CD1c-positive myeloid dendritic cell (primary cell): ENCODE measurements at regions not wholly inside any gene's neighbourhood (a gene's known extent, or its start where the extent isn't known, plus 50 kb on each side); places are given as distances from the start of the nearest gene placed in this dataset.
A peak's percentile ranks its signal among the peaks of the same experiment; 100 is the strongest.
"Not testable (repeated sequence)": the region's sequence is repeated elsewhere in the genome, so short reads cannot be mapped to it uniquely, and the experiment has no call there.

Source experiments
- DNase-seq: peaks from one replicate; pipeline ENCODE4 v3.0.0-alpha.2; 2016; ENCODE audit errors: extremely low spot score

- DNase-seq = no peak
Observed at GRCh38 chr15:62320259-62320658, 155.2 kb upstream of the C2CD4B start.

- no peak for DNase-seq
Observed at GRCh38 chr15:62323353-62323890, 158.3 kb upstream of the C2CD4B start.

GRCh38 chr15:62324382-62324781, 159.3 kb upstream of the C2CD4B start:
- DNase-seq = no peak

GRCh38 chr15:62325597-62325996, 160.5 kb upstream of the C2CD4B start:
- DNase-seq = no peak

GRCh38 chr15:62326460-62327011, 161.5 kb upstream of the C2CD4B start:
- DNase-seq = no peak

- DNase-seq = no peak
Observed at GRCh38 chr15:62327406-62327805, 162.3 kb upstream of the C2CD4B start.

- DNase-seq = not testable (repeated sequence)
Observed at GRCh38 chr15:62332472-62332871, 167.4 kb upstream of the C2CD4B start.

GRCh38 chr15:62334536-62334935, 169.5 kb upstream of the C2CD4B start:
- DNase-seq = peak; percentile 11

GRCh38 chr15:62337934-62338333, 172.8 kb upstream of the C2CD4B start:
- no peak for DNase-seq

- no peak for DNase-seq
Observed at GRCh38 chr15:62338497-62338896, 173.4 kb upstream of the C2CD4B start.

- no peak for DNase-seq
Observed at GRCh38 chr15:62342959-62343358, 177.9 kb upstream of the C2CD4B start.

GRCh38 chr15:62343397-62343796, 178.3 kb upstream of the C2CD4B start:
- DNase-seq = no peak

GRCh38 chr15:62344806-62345539, 179.9 kb upstream of the C2CD4B start:
- DNase-seq = peak; percentile 56

GRCh38 chr15:62346168-62346567, 181.1 kb upstream of the C2CD4B start:
- DNase-seq = no peak

- DNase-seq = peak; percentile 32
Observed at GRCh38 chr15:62348118-62348517, 183.0 kb upstream of the C2CD4B start.

GRCh38 chr15:62348623-62349022, 183.5 kb upstream of the C2CD4B start:
- peak; percentile 5 for DNase-seq

- no peak for DNase-seq
Observed at GRCh38 chr15:62352817-62353216, 187.7 kb upstream of the C2CD4B start.

GRCh38 chr15:62357431-62357830, 192.3 kb upstream of the C2CD4B start:
- no peak for DNase-seq

- no peak for DNase-seq
Observed at GRCh38 chr15:62359416-62359815, 194.3 kb upstream of the C2CD4B start.

GRCh38 chr15:62360332-62361097, 195.4 kb upstream of the C2CD4B start:
- DNase-seq = no peak

GRCh38 chr15:62362144-62362543, 197.1 kb upstream of the C2CD4B start:
- no peak for DNase-seq

- DNase-seq = no peak
Observed at GRCh38 chr15:62362608-62363007, 197.5 kb upstream of the C2CD4B start.

- no peak for DNase-seq
Observed at GRCh38 chr15:62363913-62364312, 198.8 kb upstream of the C2CD4B start.
